C4-2B (cell line): ENCODE measurements at regions not wholly inside any gene's neighbourhood (a gene's known extent, or its start where the extent isn't known, plus 50 kb on each side); places are given as distances from the start of the nearest gene placed in this dataset.

Source experiments
- ZFX ChIP-seq: fragments of 450-650 bp; IDR thresholded peaks from 2 replicates; pipeline ENCODE4 v1.6.1; 2017
- TF ChIP-seq, protein P1 (sequence below): fragments of 450-650 bp; conservative IDR thresholded peaks from 2 replicates; pipeline ENCODE4 v1.5.1; 2017; ENCODE audit warnings: mild to moderate bottlenecking

DNA sequence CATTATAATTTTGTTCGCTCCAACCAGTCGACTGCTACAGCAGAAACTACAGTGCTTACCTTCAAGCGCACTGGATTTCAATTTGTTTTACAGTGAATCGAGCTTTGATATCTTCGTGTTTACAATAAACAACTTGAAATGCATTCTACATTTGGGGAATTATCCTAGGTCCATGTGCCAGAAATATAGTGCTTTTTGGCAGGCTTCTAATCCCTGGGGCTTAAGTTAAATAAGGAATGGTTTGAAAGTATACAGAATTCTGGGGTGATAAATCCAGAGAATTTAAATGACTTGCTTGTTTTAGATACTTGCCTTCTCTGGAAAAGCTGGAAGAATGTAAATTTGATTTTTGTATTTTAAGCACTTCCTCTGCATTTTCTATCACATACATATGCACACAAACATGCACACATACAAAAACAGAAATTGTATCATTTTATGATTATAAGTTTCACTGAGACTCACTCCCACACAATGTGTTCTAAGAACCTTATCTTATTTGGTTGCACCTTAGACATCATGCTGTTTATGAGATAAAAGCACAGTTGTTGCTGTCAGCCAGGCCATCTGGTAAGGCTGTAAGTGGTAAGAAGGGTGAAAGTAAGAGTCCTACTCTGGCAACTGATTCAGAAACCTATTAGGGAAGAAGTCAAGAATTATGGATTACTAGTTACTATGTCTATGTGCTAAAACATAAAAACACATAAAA lies 347.2 kb upstream of the KCND2 start:
- TF ChIP-seq, protein P1, sequence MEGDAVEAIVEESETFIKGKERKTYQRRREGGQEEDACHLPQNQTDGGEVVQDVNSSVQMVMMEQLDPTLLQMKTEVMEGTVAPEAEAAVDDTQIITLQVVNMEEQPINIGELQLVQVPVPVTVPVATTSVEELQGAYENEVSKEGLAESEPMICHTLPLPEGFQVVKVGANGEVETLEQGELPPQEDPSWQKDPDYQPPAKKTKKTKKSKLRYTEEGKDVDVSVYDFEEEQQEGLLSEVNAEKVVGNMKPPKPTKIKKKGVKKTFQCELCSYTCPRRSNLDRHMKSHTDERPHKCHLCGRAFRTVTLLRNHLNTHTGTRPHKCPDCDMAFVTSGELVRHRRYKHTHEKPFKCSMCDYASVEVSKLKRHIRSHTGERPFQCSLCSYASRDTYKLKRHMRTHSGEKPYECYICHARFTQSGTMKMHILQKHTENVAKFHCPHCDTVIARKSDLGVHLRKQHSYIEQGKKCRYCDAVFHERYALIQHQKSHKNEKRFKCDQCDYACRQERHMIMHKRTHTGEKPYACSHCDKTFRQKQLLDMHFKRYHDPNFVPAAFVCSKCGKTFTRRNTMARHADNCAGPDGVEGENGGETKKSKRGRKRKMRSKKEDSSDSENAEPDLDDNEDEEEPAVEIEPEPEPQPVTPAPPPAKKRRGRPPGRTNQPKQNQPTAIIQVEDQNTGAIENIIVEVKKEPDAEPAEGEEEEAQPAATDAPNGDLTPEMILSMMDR: no peak
- TF ChIP-seq ZFX: no peak
